ENCODE measurements at regions not wholly inside any gene's neighbourhood (a gene's known extent, or its start where the extent isn't known, plus 50 kb on each side); places are given as distances from the start of the nearest gene placed in this dataset.

DNA sequence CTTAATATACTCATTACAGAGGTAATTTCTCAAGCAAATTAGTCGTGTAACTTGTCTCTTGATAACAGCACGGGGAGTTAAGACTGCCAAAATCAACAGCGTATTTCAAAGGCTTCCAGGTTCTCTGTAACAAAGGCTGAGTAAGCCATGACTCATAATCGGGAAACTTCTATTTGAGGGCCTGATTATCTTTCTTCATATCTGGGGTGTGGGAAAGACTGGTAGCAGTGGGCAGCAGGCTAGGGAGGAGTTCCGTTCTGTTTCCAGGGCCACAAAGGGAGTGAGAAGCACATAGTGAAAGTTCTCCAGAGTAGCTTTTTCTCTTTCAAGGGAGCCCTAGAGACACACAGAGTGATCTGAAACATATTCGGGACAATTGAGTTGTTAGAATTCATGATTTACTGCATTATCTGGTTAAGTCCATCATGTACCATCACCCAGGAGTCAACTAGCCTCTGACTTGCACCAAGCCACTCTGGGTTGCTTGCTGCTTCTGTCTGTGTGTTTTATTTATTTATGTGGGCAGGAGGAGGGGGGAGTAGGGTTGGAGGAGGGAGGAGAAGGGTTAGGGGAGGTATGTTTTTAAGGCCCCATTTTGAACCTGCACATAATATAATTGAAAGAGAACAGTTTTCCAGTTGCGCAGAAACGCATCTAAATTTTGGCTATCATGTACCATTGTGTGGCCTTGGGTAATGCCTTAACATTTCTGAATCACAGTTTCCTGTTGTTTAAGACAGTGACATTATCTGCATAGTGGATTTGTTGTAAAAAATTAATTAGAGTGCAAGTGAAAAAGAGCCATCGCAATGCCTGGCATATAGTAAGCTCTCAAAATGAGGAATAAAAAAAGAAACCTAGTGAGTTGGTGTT, 80.5 kb upstream of the ITPRID2 start:
- DNase-seq (ENCODE audit: low spot score in 2 of 2), result no peak
- Histone ChIP-seq H3K4me1 (peaks cover 7% of the 10 kb centered on the region), H3K36me3 (replicated peaks) (no peaks in the 10 kb centered on the region)

DNA sequence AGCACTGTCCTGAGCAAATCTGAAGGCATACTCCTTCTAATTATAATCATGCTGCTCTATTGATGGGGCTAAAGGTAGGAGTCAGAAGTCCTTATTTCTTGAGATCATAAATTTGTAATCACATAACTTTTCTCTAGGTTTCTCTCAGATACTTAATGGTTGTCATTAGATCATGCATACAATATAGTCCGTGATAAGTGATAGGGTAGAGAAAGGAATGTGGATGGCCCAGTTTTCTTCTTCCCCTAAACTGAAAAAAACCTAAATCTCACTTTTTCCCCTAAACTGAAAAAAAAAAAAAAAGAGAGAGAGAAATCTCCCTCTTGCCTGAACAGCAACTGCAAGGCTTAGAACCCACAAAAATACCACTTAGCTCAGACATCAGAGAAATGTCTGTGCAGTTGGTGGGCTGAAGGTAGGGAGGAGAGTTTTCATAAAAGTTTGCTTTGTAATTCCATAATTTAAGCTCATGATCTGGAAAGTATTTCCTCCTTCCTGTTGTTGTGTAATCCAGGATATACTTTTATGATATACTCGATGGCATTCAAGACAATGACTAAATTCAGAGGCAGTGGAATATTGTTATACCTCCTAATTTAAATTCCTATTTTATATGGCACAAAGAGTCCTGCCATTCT, 79.3 kb upstream of the ITPRID2 start:
- Histone ChIP-seq H3K4me3 (no peak overlapping the region), H3K4me1 (peaks cover 6% of the 10 kb centered on the region; the same call in 1 of the 2 replicates), H3K9me3 (no peaks in the 10 kb centered on the region), H3K36me3 (replicated peaks) (no peaks in the 10 kb centered on the region), H3K27me3 (ENCODE audit: low read depth) (no peaks in the 10 kb centered on the region)
- no peak for DNase-seq (ENCODE audit: low spot score in 2 of 2)
- in situ Hi-C loops (cut with MboI; ENCODE audit: low sequenced_read_pairs), result no loop called here

More for the DNA sequence above, 80.5 kb upstream of the ITPRID2 start:
- Histone ChIP-seq H3K27me3 (ENCODE audit: low read depth) (no peaks in the 10 kb centered on the region), H3K9me3 (no peaks in the 10 kb centered on the region), H3K4me3 (no peak overlapping the region)
- in situ Hi-C loops (cut with MboI; ENCODE audit: low sequenced_read_pairs), result no loop called here

GRCh38 chr2:181814057-181814491, 77.5 kb upstream of the ITPRID2 start:
- no peak for DNase-seq (ENCODE audit: low spot score in 2 of 2)
- Histone ChIP-seq H3K4me3 (no peak overlapping the region), H3K4me1 (peaks cover 22% of the 10 kb centered on the region), H3K36me3 (replicated peaks) (no peaks in the 10 kb centered on the region), H3K27me3 (ENCODE audit: low read depth) (no peaks in the 10 kb centered on the region), H3K9me3 (no peaks in the 10 kb centered on the region)
- in situ Hi-C loops (cut with MboI; ENCODE audit: low sequenced_read_pairs), result no loop called here

- peaks cover 19% of the 10 kb centered on the region for H3K4me1 ChIP-seq
- H3K36me3 ChIP-seq (replicated peaks), result no peaks in the 10 kb centered on the region
- H3K4me3 ChIP-seq, result no peak overlapping the region
- no peaks in the 10 kb centered on the region; the same call in 1 of the 2 replicates for H3K27me3 ChIP-seq (ENCODE audit: low read depth)
- H3K9me3 ChIP-seq, result no peaks in the 10 kb centered on the region
- in situ Hi-C loops (cut with MboI; ENCODE audit: low sequenced_read_pairs), result no loop called here
- no peak for DNase-seq (ENCODE audit: low spot score in 2 of 2)
Observed at GRCh38 chr2:181817509-181817908, 74.0 kb upstream of the ITPRID2 start.

DNA sequence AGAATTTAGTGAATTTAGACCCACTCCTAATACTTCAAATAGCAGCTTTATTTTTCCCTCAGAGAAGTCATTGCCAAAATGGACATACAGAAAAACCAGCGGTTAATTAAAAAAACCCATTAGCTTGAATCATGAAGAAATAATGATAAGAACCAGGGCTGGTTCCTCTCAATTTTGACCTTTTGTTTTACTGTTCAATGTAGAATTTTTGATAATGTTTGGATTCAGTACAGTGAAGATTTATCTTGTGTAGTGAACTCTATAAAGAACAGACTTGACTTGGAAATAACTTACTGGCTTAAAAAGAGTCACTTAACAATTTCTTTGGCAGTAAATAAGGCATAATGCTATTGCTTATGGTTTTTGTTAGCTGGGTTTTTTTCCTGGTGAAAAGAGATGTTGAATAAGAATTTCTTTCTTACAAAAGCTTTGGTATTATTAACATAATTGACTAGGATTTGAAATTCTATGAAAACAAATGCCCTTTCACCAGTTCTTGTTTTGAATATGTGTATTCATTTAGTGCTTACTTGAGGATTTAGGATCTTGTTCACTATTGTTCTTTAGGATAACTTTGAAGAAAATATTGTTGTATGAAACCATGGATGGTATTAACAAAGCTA, 73.4 kb upstream of the ITPRID2 start:
- peaks cover 19% of the 10 kb centered on the region for H3K4me1 ChIP-seq
- H3K4me3 ChIP-seq, result no peak overlapping the region

DNA sequence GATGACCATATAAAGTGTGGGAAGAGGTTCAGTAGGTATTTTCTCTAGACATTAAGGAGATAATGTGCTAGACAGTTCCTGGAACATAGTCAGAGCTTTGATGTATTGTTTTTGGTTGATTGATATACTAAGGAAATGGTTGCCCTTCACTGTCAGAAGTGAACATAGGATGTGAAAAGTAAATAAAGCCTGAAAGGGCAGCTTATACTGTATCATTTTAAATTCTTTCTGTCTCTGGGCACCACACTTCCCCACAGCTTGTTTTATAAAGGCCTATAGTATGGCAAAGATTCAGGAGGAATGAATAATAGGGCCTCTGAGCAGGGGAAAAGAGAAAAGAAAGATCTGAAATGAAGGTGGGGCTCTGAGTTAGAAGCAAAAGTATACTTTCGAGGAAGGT, 72.7 kb upstream of the ITPRID2 start:
- no peaks in the 10 kb centered on the region for H3K9me3 ChIP-seq
- H3K4me1 ChIP-seq, result peaks cover 19% of the 10 kb centered on the region
- in situ Hi-C loops (cut with MboI; ENCODE audit: low sequenced_read_pairs), result no loop called here
- peak in 1 of 2 experiments; percentile 45 for DNase-seq (ENCODE audit: low spot score in 2 of 2)
- H3K36me3 ChIP-seq (replicated peaks), result no peaks in the 10 kb centered on the region
- peaks cover 4% of the 10 kb centered on the region for H3K27me3 ChIP-seq (ENCODE audit: low read depth)
- no peak overlapping the region for H3K4me3 ChIP-seq

More for the DNA sequence above, 73.4 kb upstream of the ITPRID2 start:
- H3K27me3 ChIP-seq (ENCODE audit: low read depth), result peaks cover 4% of the 10 kb centered on the region
- in situ Hi-C loops (cut with MboI; ENCODE audit: low sequenced_read_pairs), result no loop called here
- H3K9me3 ChIP-seq, result no peaks in the 10 kb centered on the region
- no peaks in the 10 kb centered on the region for H3K36me3 ChIP-seq (replicated peaks)
- peak in 1 of 2 experiments; percentile 94 for DNase-seq (ENCODE audit: low spot score in 2 of 2)

- Histone ChIP-seq H3K27me3 (ENCODE audit: low read depth) (peaks cover 13% of the 10 kb centered on the region), H3K4me1 (peaks cover 19% of the 10 kb centered on the region), H3K36me3 (replicated peaks) (no peaks in the 10 kb centered on the region), H3K9me3 (no peaks in the 10 kb centered on the region), H3K4me3 (no peak overlapping the region)
- no peak for DNase-seq (ENCODE audit: low spot score in 2 of 2)
- in situ Hi-C loops (cut with MboI; ENCODE audit: low sequenced_read_pairs), result no loop called here
Observed at GRCh38 chr2:181821049-181821448, 70.5 kb upstream of the ITPRID2 start.

GRCh38 chr2:181822097-181822496, 69.4 kb upstream of the ITPRID2 start:
- no peak overlapping the region for H3K4me3 ChIP-seq
- no peaks in the 10 kb centered on the region for H3K9me3 ChIP-seq
- peaks cover 19% of the 10 kb centered on the region for H3K4me1 ChIP-seq
- DNase-seq (ENCODE audit: low spot score in 2 of 2), result no peak
- peaks cover 13% of the 10 kb centered on the region for H3K27me3 ChIP-seq (ENCODE audit: low read depth)
- in situ Hi-C loops (cut with MboI; ENCODE audit: low sequenced_read_pairs), result no loop called here
- H3K36me3 ChIP-seq (replicated peaks), result no peaks in the 10 kb centered on the region

DNA sequence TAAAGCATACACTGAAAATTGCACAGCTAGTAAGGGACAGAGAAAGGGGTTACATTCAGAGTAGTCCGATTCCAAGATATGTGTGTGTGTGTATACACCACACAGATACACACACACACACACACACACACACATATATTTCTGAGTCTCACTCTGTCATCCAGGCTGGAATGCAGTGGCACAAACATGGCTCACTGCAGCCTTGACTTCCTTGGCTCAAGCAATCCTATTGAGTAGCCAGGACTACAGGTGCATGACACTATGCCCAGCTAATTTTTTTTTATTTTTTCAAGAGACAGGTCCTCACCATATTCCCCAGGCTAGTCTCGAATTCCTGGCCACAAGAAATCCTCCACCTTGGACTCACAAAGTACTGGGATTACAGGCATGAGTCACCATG, 68.1 kb upstream of the ITPRID2 start:
- H3K27me3 ChIP-seq (ENCODE audit: low read depth), result peaks cover 13% of the 10 kb centered on the region
- DNase-seq (ENCODE audit: low spot score in 2 of 2), result no peak
- H3K4me1 ChIP-seq, result peaks cover 9% of the 10 kb centered on the region
- no peak overlapping the region for H3K4me3 ChIP-seq
- no peaks in the 10 kb centered on the region for H3K9me3 ChIP-seq
- in situ Hi-C loops (cut with MboI; ENCODE audit: low sequenced_read_pairs), result no loop called here
- no peaks in the 10 kb centered on the region for H3K36me3 ChIP-seq (replicated peaks)

DNA sequence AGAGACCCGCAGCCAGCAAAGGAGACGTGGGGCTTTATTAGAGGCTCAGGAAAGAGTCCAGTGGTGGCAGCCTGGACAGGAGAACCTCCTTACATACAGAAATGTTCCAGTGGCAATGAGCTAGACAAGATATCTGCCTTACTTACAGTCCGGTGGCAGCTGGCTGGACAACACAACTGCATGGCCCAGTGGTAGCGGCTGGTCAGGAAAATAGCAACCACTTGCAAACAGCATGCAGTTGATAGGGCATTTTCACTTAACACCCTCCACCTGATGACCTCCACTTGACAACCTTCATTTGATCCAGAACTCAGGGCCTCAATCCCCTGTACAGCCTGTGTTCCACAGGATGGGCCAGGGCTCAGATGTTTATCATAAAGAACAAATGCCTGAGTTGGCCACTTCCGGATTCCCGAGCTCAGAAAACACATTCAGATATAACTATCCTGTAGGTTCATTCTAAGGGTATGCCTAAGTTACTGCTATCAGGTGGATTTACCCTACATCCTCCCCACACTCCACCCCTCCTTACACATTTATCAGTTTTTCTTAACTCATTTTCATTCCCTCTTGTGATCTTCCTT, 63.3 kb upstream of the ITPRID2 start:
- Histone ChIP-seq H3K36me3 (replicated peaks) (no peaks in the 10 kb centered on the region), H3K4me3 (no peak overlapping the region), H3K4me1 (no peaks in the 10 kb centered on the region), H3K27me3 (ENCODE audit: low read depth) (peaks cover 25% of the 10 kb centered on the region), H3K9me3 (no peaks in the 10 kb centered on the region)
- in situ Hi-C loops (cut with MboI; ENCODE audit: low sequenced_read_pairs), result no loop called here
- no peak for DNase-seq (ENCODE audit: low spot score in 2 of 2)

- Histone ChIP-seq H3K4me3 (no peak overlapping the region), H3K27me3 (ENCODE audit: low read depth) (peaks cover 25% of the 10 kb centered on the region), H3K4me1 (no peaks in the 10 kb centered on the region), H3K9me3 (no peaks in the 10 kb centered on the region), H3K36me3 (replicated peaks) (no peaks in the 10 kb centered on the region)
- in situ Hi-C loops (cut with MboI; ENCODE audit: low sequenced_read_pairs), result no loop called here
- no peak for DNase-seq (ENCODE audit: low spot score in 2 of 2)
Observed at GRCh38 chr2:181829230-181829629, 62.3 kb upstream of the ITPRID2 start.

- in situ Hi-C loops (cut with MboI; ENCODE audit: low sequenced_read_pairs), result no loop called here
- Histone ChIP-seq H3K9me3 (no peaks in the 10 kb centered on the region), H3K4me1 (no peaks in the 10 kb centered on the region), H3K36me3 (replicated peaks) (no peaks in the 10 kb centered on the region), H3K4me3 (no peak overlapping the region), H3K27me3 (ENCODE audit: low read depth) (peaks cover 16% of the 10 kb centered on the region; the same call in 1 of the 2 replicates)
- no peak for DNase-seq (ENCODE audit: low spot score in 2 of 2)
Observed at GRCh38 chr2:181832015-181832414, 59.5 kb upstream of the ITPRID2 start.

GRCh38 chr2:181836583-181836982, 54.9 kb upstream of the ITPRID2 start:
- no peaks in the 10 kb centered on the region for H3K4me1 ChIP-seq
- no peaks in the 10 kb centered on the region for H3K9me3 ChIP-seq
- no peak for DNase-seq (ENCODE audit: low spot score in 2 of 2)
- no peaks in the 10 kb centered on the region for H3K36me3 ChIP-seq (replicated peaks)
- peaks cover 27% of the 10 kb centered on the region for H3K27me3 ChIP-seq (ENCODE audit: low read depth)
- in situ Hi-C loops (cut with MboI; ENCODE audit: low sequenced_read_pairs), result no loop called here
- no peak overlapping the region for H3K4me3 ChIP-seq
